SK-N-MC (cell line): ENCODE measurements at regions not wholly inside any gene's neighbourhood (a gene's known extent, or its start where the extent isn't known, plus 50 kb on each side); places are given as distances from the start of the nearest gene placed in this dataset.

ENCODE experiments used
- EZH2 ChIP-seq: fragments of 200-600 bp; sonication (generic); IDR thresholded peaks from one replicate; pipeline ENCODE4 v1.6.1; 2017; ENCODE audit warnings: antibody characterized with exemption
- POLR2AphosphoS5 ChIP-seq: IDR thresholded peaks from 2 replicates; pipeline ENCODE4 v1.6.1; 2012; ENCODE audit warnings: mild to moderate bottlenecking, low read depth, low read length, borderline replicate concordance

DNA sequence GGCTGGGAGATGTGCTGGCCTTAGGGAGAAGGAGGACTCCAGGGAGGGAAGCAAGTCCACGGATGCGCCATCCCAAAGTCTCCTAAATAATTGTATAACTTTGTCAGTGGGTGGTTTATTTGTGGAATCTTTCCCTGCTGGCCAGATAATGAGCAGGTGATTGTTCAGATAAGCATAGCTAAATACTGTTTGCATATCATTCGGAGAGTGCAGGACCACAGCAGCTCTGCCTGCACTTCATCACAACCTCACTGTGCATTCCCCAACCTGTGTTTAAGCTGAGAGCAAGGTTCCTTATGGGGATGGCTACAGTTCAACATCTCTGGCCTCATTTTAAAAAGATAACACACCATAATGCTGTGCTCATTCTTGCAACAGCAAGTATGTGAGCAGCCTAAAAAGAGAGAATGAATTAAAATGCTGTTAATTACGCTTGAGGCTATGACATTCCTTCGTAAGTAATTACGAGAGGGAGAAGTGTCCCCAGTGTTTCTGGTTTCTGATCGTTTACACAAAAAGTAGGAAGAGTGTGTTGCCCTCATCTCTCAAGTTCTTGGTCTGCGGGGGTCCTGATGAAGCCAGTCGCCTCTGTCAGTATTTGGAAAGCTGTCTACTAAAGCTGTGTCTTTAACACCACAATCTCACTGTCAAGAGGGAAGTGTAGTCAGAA lies 272.0 kb upstream of the RORA start:
- TF ChIP-seq EZH2 (no peak), POLR2AphosphoS5 (no peak)
